C4-2B (cell line): ENCODE measurements at regions not wholly inside any gene's neighbourhood (a gene's known extent, or its start where the extent isn't known, plus 50 kb on each side); places are given as distances from the start of the nearest gene placed in this dataset.
"Not testable (repeated sequence)": the region's sequence is repeated elsewhere in the genome, so short reads cannot be mapped to it uniquely, and the experiment has no call there.

Experiments used
- CTCF ChIP-seq: fragments of 450-650 bp; conservative IDR thresholded peaks from 2 replicates; pipeline ENCODE4 v1.5.1; 2017; ENCODE audit warnings: mild to moderate bottlenecking
- ZFX ChIP-seq: fragments of 450-650 bp; IDR thresholded peaks from 2 replicates; pipeline ENCODE4 v1.6.1; 2017

GRCh38 chr16:32847379-32847778 lies 171.4 kb upstream of the TP53TG3 start:
- TF ChIP-seq CTCF, ZFX: not testable (repeated sequence)
